Astrocyte of the hippocampus (primary cell): ENCODE measurements at regions not wholly inside any gene's neighbourhood (a gene's known extent, or its start where the extent isn't known, plus 50 kb on each side); places are given as distances from the start of the nearest gene placed in this dataset.
A peak's percentile ranks its signal among the peaks of the same experiment; 100 is the strongest.

ENCODE experiments used
- DNase-seq: peaks from one replicate; pipeline ENCODE4 v3.0.0; 2011; ENCODE audit warnings: low read depth, low spot score

GRCh38 chr10:65581426-65582026, 1344.3 kb upstream of the LRRTM3 start:
- DNase-seq, result peak; percentile 5

DNA sequence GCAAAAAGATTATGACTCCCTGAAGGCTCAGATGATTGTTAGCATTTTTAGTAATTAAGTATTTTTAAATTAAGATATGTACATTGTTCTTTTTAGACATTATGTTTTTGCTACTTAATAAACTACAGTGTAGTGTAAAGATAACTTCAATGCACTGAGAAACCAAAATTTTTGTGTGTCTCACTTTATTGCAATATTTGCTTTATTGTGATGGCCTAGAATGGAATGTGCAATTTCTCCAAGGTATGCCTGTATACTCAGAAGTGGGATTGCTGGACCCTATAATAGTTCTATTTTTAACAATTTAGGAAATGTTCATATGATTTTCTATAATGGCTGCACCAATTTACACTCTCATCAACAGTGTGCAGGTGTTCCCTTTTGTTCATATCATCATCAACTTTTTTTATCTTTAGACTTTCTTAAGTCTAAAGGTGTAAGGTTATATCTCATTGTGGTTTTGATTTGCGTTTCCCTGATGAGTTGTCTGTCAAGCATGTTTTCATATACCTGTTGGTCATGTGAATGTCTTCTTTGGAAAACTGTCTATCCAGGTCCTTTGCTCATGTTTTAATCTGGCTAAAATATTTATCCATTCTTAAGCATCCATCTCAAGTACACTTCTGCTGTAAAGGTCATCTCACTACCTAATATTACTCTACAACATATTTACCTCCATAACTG, 1323.5 kb upstream of the LRRTM3 start:
- DNase-seq, result no peak

GRCh38 chr10:65611592-65611991, 1314.2 kb upstream of the LRRTM3 start:
- no peak for DNase-seq

- no peak for DNase-seq
These were observed 1310.8 kb upstream of the LRRTM3 start for GRCh38 chr10:65614956-65615565.

DNA sequence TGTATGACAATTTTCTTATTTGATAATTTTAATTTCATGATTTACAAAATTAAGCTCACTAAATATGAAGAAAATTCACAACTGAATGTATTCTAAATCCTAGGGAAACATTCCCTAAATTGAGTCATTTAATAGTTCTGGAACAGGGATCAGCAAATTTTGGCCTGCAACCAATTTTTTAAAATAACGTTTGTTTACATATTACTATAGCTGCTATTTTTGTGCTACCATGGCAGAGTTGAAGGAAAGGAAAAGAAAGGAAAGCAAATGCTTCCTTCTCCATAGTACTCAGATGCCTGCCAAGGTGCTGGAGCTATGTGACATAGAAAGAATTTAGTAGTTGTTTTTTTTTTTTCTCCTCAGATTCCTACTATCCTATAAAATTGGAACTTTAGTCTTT, 1307.7 kb upstream of the LRRTM3 start:
- DNase-seq, result no peak

DNA sequence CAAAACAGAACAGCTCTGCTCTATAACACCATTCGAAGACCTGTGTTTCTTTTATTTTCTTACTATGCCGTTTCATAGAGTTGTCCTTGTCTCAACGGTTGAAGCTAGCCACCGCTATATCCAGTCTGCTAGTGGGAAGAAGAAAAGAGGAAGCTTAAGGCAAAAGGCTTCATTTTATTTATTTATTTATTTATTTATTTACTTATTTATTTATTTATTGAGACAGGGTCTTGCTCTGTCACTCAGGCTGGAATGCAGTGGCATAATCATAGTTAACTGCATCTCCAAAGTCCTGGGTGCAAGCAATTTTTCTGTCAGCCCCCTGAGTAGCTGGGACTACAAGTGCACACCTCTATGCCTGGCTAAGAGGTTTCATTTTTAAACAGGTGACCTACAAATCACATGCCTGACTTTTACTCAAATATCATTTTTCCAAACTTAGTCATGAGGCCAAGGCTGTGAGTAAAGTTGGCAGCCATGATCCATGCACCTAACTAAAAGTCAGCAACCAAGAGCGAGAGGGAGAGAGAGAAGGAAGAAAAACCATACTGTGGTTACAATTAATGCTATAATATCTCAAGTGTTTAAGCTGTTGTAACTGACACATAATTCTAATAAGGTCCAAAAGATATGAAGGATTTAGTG, 1305.3 kb upstream of the LRRTM3 start:
- no peak for DNase-seq

GRCh38 chr10:65622608-65623007, 1303.2 kb upstream of the LRRTM3 start:
- DNase-seq, result no peak

DNA sequence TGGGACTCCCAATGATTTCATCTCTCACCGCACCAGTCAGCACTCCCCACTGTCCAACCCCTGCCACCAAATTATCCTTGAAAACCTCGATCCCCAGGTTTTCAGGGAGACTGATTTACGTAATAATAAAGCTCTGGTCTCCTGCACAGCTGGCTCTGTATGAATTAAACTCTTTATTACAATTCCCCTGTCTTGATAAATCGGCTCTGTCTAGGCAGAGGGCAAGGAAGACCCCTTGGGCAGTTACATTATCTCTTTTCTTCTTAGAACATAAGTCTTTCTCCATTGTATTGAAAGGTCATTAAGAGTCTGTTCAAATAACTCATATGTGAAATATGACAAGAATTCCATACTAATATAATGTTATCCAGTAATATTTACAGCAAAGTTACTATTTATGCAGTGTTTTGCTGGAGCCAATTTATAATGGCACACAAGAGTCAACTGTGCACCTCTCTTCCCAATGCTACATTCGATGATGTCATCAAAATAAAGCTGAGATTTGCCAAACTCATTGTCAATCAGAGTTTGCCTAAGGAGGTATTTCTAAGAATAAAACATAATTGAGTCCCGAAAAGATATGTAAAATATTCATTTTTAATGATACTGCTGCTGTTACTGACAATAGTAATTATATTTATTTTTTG, 1297.2 kb upstream of the LRRTM3 start:
- DNase-seq, result no peak

DNA sequence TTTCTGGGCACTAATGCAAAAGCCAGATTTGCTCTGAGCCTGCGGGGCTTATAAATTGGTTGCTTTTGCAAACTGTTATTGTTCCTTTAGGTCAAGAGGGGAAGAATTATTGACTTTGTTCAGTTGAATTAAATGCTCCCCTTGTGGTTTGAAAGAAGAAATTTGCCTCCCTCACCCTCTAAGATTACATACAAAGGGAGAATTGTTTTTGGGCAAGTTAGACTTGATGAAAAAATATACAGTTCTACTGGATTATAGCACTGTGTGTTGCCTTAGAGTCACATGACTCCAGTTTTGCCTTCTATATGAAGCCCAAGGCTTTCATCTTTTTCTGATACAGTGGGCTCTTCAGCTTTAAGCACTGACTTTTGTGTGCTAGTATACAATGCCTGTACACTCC, 1265.8 kb upstream of the LRRTM3 start:
- no peak for DNase-seq

GRCh38 chr10:65670087-65670486, 1255.7 kb upstream of the LRRTM3 start:
- peak; percentile 92 for DNase-seq

GRCh38 chr10:65670596-65670995, 1255.2 kb upstream of the LRRTM3 start:
- peak; percentile 35 for DNase-seq

GRCh38 chr10:65675236-65675635, 1250.6 kb upstream of the LRRTM3 start:
- DNase-seq, result no peak

GRCh38 chr10:65684896-65685295, 1240.9 kb upstream of the LRRTM3 start:
- DNase-seq, result no peak

- DNase-seq, result no peak
These were observed 1224.6 kb upstream of the LRRTM3 start for GRCh38 chr10:65701168-65701776.

- DNase-seq, result no peak
These were observed 1217.8 kb upstream of the LRRTM3 start for GRCh38 chr10:65708057-65708456.

GRCh38 chr10:65710306-65710705, 1215.5 kb upstream of the LRRTM3 start:
- no peak for DNase-seq

GRCh38 chr10:65719790-65720189, 1206.0 kb upstream of the LRRTM3 start:
- no peak for DNase-seq

DNA sequence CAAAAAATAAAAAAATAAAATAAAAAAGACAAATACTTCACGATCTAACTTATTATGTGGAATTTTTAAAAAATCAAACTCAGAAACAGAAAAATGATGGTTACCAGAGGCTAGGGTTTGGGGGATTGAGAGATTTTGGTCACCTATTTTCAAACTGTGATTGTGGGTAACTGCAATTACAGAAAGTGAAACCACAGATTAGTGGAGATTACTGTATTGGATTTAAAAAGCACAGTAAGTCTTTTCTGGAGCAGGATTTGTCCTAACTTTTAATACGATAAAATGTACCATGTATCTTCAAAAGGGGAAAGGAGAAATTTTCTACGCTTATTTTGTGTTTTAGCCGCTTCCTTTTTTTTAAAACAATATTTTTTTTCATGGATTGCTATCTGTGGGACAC, 1204.9 kb upstream of the LRRTM3 start:
- DNase-seq, result no peak

- no peak for DNase-seq
These were observed 1202.3 kb upstream of the LRRTM3 start for GRCh38 chr10:65723525-65723924.

DNA sequence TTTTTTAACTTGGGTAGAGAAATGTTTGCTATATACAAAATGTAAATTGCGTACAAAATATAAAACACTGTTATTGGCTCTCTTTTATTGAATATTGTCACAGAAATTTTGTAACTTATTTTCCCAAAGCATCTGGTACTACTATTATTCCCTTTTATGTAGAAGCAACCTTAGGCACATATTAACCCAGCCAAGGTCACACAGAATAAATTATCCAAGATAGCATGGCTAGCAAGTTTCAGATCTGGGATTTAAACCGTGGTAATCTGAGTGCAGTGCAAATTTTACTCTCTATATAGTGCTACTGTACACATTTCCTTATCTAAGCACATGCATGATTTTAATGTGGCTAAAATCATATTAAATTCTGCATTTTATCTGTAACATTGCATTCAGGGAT, 1190.5 kb upstream of the LRRTM3 start:
- DNase-seq, result no peak

- no peak for DNase-seq
These were observed 1182.9 kb upstream of the LRRTM3 start for GRCh38 chr10:65742906-65743305.

DNA sequence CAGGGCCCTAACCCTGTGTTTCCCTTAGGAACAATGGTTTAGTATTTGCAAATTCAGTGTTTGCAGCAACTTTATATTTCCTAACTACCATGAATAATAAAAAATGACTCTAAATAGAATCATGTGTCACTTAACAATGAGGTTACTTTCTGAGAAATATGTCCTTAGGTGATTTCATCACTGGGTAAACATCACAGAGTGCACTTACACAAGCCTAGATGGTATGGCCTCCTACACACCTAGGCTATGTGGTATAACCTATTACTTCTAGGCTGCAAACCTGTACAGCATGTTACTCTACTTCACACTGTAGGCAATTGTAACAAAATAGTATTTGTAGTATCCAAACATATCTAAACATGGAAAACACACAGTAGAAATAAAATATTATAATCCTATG, 1174.6 kb upstream of the LRRTM3 start:
- no peak for DNase-seq
